ENCODE measurements at regions not wholly inside any gene's neighbourhood (a gene's known extent, or its start where the extent isn't known, plus 50 kb on each side); places are given as distances from the start of the nearest gene placed in this dataset.

DNA sequence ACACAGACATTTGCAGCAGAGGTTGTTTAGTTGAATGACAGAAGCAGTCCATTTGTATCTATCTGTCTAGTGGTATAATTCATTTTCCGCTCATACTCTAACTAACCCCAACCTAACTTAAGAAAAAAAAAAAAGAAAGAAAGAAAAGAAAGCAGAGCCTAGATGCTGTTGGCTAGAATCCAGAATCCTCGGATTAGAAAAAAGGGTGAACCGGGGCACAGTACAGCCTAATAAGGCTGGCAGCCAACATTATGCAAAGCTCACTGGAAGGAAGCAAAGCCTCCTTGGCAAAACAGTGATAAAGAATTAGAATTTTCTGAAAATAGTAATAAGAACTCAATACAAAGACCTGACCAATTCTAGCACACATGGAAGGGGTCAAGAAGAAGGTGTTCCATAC lies 640.8 kb downstream of the TUSC7 start:
- no peaks in the 10 kb centered on the region for H3K4me1 ChIP-seq

DNA sequence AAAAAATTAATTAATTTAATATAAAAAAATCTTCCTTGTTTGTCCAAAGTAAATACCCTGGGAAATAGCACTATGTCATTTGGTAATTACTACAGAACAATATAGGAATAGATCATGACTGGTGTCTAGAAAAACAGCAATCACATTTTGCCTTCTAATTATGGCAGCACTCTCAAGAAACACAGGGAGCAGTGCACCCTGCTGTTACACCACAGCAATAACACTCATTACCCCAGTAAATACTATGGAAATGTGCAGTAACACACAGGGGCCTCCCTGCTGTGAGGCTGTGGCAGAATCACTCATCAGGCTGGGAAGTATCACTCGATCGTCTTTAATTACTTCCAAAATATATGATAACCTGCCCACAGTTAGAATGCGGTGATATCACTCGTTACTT lies 646.0 kb downstream of the TUSC7 start:
- intact Hi-C loops (cut with DNase I; ENCODE audit: low total_unique reads) = no loop called here

More for the DNA sequence above, 640.8 kb downstream of the TUSC7 start:
- Histone ChIP-seq H3K27me3 (no peaks in the 10 kb centered on the region), H3K9me3 (no peaks in the 10 kb centered on the region), H3K4me3 (no peak overlapping the region), H3K36me3 (no peaks in the 10 kb centered on the region), H3K27ac (no peak overlapping the region)
- TF ChIP-seq, protein P1, sequence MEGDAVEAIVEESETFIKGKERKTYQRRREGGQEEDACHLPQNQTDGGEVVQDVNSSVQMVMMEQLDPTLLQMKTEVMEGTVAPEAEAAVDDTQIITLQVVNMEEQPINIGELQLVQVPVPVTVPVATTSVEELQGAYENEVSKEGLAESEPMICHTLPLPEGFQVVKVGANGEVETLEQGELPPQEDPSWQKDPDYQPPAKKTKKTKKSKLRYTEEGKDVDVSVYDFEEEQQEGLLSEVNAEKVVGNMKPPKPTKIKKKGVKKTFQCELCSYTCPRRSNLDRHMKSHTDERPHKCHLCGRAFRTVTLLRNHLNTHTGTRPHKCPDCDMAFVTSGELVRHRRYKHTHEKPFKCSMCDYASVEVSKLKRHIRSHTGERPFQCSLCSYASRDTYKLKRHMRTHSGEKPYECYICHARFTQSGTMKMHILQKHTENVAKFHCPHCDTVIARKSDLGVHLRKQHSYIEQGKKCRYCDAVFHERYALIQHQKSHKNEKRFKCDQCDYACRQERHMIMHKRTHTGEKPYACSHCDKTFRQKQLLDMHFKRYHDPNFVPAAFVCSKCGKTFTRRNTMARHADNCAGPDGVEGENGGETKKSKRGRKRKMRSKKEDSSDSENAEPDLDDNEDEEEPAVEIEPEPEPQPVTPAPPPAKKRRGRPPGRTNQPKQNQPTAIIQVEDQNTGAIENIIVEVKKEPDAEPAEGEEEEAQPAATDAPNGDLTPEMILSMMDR (IDR thresholded peaks at IDR 0.05) = no peak
- DNase-seq = no peak
- intact Hi-C loops (cut with DNase I; ENCODE audit: low total_unique reads) = no loop called here

DNA sequence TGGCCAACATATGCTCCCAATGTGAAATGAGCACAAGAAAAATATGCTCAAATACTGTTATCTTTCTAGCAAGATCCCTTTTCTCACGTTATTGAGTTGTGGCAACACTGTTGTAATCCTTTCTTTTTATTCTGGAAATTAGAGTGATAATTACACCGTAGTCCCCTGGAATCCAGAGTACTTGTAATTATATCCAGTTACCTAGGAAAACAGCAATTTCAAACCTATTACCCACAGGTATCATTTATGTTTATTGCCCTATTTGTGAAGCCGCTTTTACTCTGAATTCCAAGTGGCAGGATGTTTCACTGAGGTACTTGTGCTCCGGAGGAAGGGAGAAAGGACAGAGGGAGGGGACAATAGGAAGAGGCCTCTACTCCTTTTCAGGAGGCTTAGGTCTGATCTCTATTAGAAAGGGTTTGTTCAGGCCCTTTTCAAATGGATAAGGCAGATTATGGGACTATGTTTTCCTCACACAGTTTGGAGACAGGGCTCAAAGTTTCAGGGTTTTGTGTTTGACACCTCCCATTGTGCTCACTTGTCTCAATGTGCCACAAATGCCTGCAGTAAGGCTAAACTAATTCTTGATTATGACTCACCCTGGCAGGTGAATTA lies 646.6 kb downstream of the TUSC7 start:
- H3K27me3 ChIP-seq = no peaks in the 10 kb centered on the region
- H3K4me1 ChIP-seq = no peaks in the 10 kb centered on the region
- no peaks in the 10 kb centered on the region for H3K36me3 ChIP-seq
- no peak for DNase-seq
- H3K9me3 ChIP-seq = no peaks in the 10 kb centered on the region
- intact Hi-C loops (cut with DNase I; ENCODE audit: low total_unique reads) = no loop called here
- H3K27ac ChIP-seq = no peak overlapping the region
- no peak overlapping the region for H3K4me3 ChIP-seq
- TF ChIP-seq, protein P1 (IDR thresholded peaks at IDR 0.05) = no peak

More for the DNA sequence above, 646.0 kb downstream of the TUSC7 start:
- Histone ChIP-seq H3K27ac (no peak overlapping the region), H3K9me3 (no peaks in the 10 kb centered on the region), H3K36me3 (no peaks in the 10 kb centered on the region), H3K27me3 (no peaks in the 10 kb centered on the region), H3K4me1 (no peaks in the 10 kb centered on the region), H3K4me3 (no peak overlapping the region)
- TF ChIP-seq, protein P1 (IDR thresholded peaks at IDR 0.05) = peak; percentile 8 to 25
- DNase-seq = no peak

DNA sequence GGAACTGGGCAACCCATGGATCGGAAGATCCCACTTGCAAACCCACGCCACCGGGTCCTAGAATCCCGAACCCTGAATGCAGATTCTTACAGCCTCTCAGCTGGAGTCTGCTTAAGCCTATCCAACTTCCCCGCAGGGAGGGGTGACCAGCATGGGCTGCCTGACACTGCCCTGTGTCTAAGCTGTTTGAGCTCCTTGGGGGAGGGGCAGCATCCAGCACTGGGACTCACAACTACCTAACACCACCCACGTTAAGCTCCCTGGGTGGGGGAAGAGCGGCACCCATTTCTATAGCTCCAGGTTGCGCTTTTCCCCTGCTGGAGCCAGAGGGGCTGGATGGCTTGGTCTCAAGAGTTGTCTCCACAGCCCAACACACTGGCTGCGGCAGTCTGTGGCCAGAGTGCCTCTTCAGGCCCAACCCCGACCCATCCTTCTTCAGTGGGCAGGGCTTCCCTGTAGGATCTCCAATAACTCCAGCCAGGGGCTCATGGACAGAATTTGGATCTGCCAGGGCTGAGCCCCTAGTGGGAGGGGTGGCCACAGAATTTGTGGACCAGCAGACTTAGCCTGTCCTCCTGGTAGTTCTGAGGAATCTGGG lies 649.2 kb downstream of the TUSC7 start:
- TF ChIP-seq, protein P1 (IDR thresholded peaks at IDR 0.05) = no peak
- DNase-seq = no peak
- no peaks in the 10 kb centered on the region for H3K4me1 ChIP-seq
- no peaks in the 10 kb centered on the region for H3K9me3 ChIP-seq
- H3K27me3 ChIP-seq = no peaks in the 10 kb centered on the region
- H3K36me3 ChIP-seq = no peaks in the 10 kb centered on the region
- H3K27ac ChIP-seq = no peak overlapping the region
- no peak overlapping the region for H3K4me3 ChIP-seq
- intact Hi-C loops (cut with DNase I; ENCODE audit: low total_unique reads) = no loop called here

DNA sequence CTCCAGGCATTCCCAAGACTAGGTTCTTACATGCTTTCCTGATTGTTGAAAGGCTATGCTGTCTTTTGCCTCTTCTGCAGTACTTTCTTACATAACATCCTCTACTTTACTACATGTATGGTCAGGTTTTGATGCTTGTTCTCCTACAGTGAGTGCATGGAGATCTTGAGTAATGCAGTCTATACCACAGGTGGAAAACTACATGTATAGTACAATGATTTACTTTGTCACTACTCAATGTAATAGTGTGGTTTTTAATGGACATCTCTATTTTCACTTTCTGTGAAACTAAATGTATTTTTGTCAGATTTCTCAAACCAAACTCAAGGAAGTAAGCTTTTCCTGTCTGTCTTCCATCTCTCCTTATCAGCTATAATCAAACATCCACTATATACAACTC lies 657.0 kb downstream of the TUSC7 start:
- Histone ChIP-seq H3K27ac (no peak overlapping the region), H3K27me3 (no peaks in the 10 kb centered on the region), H3K4me1 (no peaks in the 10 kb centered on the region), H3K36me3 (no peaks in the 10 kb centered on the region), H3K4me3 (no peak overlapping the region), H3K9me3 (no peaks in the 10 kb centered on the region)
- intact Hi-C loops (cut with DNase I; ENCODE audit: low total_unique reads) = no loop called here
- TF ChIP-seq, protein P1 (IDR thresholded peaks at IDR 0.05) = no peak
- DNase-seq = no peak
